ENCODE measurements at regions not wholly inside any gene's neighbourhood (a gene's known extent, or its start where the extent isn't known, plus 50 kb on each side); places are given as distances from the start of the nearest gene placed in this dataset.

DNA sequence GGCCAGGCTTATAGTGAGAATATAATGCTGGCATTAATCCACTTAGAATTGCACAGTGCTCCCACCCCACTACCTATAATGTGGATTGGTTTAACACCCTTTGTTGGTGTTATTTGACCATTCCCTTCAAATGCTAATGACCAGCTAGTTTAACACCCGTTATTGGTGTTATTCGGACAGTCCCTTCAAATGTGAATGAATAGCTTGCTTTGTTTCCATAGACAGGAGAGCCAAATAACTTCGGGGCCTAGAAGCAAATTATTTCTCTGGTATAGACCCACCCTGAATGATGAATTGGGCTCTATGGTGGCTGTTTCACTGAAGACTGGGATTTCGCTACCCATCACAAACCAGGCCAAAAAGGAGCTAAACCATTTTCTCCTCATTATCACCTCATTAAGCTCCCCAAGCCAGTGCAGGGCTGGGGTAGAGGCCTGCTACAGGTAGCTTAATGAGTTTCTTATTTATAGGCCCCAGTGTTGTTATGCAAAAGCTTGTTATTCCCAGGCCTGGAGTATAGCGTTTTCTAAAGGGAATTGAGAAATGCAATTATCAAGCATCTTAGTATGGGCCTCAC, 494.1 kb upstream of the DPH6 start:
- TF ChIP-seq CTCF (IDR thresholded peaks at IDR 0.05), result no peak
- no peak for TF ChIP-seq POLR2A (IDR thresholded peaks at IDR 0.05)

All from esophagus squamous epithelium (tissue), 4 donors.